ENCODE measurements at regions not wholly inside any gene's neighbourhood (a gene's known extent, or its start where the extent isn't known, plus 50 kb on each side); places are given as distances from the start of the nearest gene placed in this dataset.
A peak's percentile ranks its signal among the peaks of the same experiment; 100 is the strongest.

DNA sequence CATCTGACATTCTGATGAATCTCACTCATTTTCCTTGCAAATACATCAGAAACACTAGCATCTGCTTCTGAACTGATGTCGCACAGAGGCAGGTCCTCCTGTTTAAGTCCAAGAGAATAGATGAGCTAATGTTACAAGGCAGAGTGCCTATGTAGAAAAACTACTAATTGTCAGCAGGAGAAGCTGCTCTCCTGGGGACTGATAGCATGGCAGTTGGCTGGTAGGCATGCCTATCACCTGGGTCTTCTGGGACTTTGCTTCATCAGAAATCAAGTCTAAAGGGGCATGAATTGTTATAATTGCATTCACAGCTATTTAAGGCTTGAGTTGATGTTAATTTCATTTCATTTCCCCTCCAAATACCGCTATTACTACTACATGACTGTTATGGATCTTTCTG, 457.2 kb downstream of the RAP2B start:
- DNase-seq (ENCODE audit: low read depth) = no peak
- no peak overlapping the region for H3K4me3 ChIP-seq (ENCODE audit: low read length)
- TF ChIP-seq, protein P1, sequence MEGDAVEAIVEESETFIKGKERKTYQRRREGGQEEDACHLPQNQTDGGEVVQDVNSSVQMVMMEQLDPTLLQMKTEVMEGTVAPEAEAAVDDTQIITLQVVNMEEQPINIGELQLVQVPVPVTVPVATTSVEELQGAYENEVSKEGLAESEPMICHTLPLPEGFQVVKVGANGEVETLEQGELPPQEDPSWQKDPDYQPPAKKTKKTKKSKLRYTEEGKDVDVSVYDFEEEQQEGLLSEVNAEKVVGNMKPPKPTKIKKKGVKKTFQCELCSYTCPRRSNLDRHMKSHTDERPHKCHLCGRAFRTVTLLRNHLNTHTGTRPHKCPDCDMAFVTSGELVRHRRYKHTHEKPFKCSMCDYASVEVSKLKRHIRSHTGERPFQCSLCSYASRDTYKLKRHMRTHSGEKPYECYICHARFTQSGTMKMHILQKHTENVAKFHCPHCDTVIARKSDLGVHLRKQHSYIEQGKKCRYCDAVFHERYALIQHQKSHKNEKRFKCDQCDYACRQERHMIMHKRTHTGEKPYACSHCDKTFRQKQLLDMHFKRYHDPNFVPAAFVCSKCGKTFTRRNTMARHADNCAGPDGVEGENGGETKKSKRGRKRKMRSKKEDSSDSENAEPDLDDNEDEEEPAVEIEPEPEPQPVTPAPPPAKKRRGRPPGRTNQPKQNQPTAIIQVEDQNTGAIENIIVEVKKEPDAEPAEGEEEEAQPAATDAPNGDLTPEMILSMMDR (conservative IDR thresholded peaks at IDR 0.05; ENCODE audit: low read length) = no peak

DNA sequence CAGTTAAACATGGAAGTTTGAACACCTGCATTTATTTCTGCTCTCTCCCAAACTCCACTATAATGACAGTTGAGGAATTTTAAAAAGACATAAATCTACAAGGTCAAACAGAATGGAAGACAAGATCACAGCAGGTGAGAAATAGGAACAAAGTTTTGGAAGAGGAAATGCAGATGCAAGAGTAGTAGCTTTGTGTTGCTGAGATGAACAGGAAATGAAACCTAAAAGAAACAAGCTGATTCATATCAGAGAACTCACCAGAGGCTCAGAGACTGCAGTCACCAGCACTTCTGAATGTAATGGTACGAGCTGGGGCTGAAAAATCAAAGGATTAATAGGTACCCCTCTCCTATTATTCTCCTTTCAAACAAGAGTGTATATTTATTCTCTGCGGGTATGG, 459.9 kb downstream of the RAP2B start:
- TF ChIP-seq, protein P1 (conservative IDR thresholded peaks at IDR 0.05; ENCODE audit: low read length) = no peak

DNA sequence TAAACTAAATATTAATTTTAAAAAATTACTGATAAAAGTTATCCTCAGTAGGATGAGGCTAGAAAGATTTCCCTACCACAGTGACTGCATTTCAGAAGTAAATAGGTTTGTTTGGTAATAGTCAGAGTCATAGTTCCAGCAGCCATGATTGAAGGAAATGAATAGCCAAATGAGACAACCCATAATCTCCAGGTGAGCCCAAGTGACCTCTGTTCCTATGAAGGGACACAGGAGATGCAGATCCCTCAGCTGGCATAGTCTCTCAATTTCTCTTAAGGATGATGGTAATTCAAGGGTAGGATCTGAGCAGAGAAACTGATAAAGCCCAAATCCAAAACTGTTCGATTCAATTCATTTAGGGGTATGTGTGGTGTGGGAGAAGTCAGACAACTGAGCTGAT, 461.8 kb downstream of the RAP2B start:
- H3K4me3 ChIP-seq (ENCODE audit: low read length) = no peak overlapping the region
- TF ChIP-seq, protein P1 (conservative IDR thresholded peaks at IDR 0.05; ENCODE audit: low read length) = no peak
- DNase-seq (ENCODE audit: low read depth) = no peak

More for the DNA sequence above, 459.9 kb downstream of the RAP2B start:
- H3K4me3 ChIP-seq (ENCODE audit: low read length) = no peak overlapping the region
- DNase-seq (ENCODE audit: low read depth) = no peak

DNA sequence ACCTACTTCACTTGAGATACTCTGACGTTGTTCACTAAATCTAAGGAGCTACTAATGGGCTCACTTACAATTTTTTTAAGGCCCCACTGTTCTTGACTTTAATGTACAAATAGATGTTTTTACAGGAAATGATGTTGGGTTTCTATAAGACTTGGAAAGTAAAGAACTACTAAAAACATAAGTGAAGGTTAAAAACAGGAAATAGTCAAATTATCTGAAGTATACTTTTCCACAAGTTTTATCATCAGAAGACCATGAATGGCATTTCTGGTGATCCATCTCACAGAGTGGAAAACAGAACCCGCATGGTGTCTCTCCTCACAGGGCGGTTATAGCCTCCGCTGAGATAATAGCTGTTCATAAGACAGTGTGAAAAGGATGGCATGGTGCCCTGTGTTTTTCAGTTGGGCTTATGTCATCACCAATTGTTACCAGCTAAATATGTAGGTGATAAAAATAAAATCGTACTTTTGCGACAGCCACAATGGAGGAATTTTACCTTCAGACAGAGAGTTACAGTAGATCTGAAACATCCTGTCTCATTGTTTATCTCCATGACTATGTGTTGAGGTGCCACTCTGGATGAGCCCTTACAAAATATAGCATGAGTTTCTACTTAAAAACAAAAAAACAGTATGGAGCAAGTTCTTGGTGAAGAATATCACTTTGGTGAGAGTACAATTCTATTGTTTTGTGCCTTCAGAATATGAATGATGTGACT, 462.4 kb downstream of the RAP2B start:
- no peak overlapping the region for H3K4me3 ChIP-seq (ENCODE audit: low read length)
- DNase-seq (ENCODE audit: low read depth) = no peak
- TF ChIP-seq, protein P1 (conservative IDR thresholded peaks at IDR 0.05; ENCODE audit: low read length) = no peak

DNA sequence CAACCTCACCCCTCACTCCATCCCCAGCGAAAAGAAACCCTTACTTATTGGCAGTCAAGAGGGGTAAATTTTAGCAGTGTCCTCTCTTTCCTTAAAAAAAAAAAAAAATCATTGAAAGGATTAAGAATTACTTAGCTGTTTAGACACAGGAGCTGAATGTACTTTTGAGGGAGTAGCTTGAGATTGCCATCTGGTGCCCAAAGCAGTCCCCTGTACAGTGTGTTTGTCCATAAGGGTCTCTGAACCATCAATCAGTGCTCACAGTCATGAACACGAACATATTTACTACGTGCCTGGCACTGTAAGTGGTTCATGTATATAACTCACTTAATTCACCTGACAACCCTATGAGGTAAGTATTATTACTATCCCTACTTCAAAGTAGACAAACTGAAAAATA, 463.5 kb downstream of the RAP2B start:
- H3K4me3 ChIP-seq (ENCODE audit: low read length) = no peak overlapping the region
- no peak for DNase-seq (ENCODE audit: low read depth)
- TF ChIP-seq, protein P1 (conservative IDR thresholded peaks at IDR 0.05; ENCODE audit: low read length) = peak; percentile 33

DNA sequence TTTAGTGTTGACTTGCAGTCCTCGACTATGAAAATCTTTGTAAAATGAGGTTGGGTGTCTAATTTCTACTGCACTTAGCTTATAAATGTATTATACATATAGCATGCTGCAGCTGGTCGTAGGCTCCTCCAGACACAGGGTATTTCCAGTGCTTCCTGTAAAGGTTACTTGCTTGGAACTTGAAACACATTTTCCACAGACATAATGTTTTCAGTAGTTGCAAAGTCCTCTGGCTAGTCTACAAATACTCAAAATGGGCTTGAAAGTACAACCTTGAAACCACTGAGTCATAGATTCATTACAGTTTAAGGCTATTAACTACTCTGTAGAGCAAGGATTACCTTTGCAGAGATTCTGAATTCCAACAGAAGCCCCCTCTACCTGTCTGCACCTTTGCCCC, 464.1 kb downstream of the RAP2B start:
- TF ChIP-seq, protein P1 (conservative IDR thresholded peaks at IDR 0.05; ENCODE audit: low read length) = no peak
- H3K4me3 ChIP-seq (ENCODE audit: low read length) = no peak overlapping the region
- DNase-seq (ENCODE audit: low read depth) = no peak

DNA sequence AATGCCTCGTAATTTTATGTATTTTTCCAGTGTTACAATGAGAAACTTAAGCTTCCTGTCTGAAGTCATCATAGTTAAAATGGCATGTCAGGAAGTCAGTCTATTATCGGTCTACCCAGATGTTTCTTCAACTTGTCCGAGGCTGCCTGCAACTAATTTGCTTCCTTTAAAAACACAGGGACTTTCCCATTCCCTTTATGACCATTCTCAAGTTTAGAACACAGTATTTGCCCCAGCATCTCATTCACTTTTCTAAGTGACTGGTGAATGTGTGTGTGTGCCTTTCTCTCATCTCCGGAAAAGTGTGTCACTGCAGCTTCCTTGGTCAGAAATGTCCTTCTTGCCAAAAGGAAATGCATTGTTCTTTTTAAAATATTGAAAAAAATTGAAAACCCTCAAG, 466.6 kb downstream of the RAP2B start:
- TF ChIP-seq, protein P1 (conservative IDR thresholded peaks at IDR 0.05; ENCODE audit: low read length) = no peak
- DNase-seq (ENCODE audit: low read depth) = peak; percentile 20
- H3K4me3 ChIP-seq (ENCODE audit: low read length) = no peak overlapping the region

All from AG10803 (cell line).